Stimulated activated CD4-positive, alpha-beta T cell treated with anti-CD3 and anti-CD28 coated beads, Interleukin-2, amount 100 ng/mL, for 24 hours (primary cell): ENCODE measurements at regions not wholly inside any gene's neighbourhood (a gene's known extent, or its start where the extent isn't known, plus 50 kb on each side); places are given as distances from the start of the nearest gene placed in this dataset.
"Not testable (repeated sequence)": the region's sequence is repeated elsewhere in the genome, so short reads cannot be mapped to it uniquely, and the experiment has no call there.

ENCODE experiments used
- DNase-seq, 2 donors: peaks; one replicate each; pipeline ENCODE4 v3.0.0-alpha.2; 2020

GRCh38 chr4:145293658-145294057 lies 113.3 kb upstream of the OTUD4 start:
- DNase-seq: no peak

- DNase-seq: no peak
Measured at GRCh38 chr4:145290955-145291354, 110.6 kb upstream of the OTUD4 start.

GRCh38 chr4:145289403-145290076 lies 109.2 kb upstream of the OTUD4 start:
- DNase-seq: no peak

GRCh38 chr4:145287351-145287750 lies 107.0 kb upstream of the OTUD4 start:
- no peak for DNase-seq

- no peak for DNase-seq
Measured at GRCh38 chr4:145285928-145286327, 105.5 kb upstream of the OTUD4 start.

- no peak for DNase-seq
Measured at GRCh38 chr4:145283909-145284308, 103.5 kb upstream of the OTUD4 start.

- no peak for DNase-seq
Measured at GRCh38 chr4:145281951-145282350, 101.6 kb upstream of the OTUD4 start.

- DNase-seq: no peak
Measured at GRCh38 chr4:145281224-145281623, 100.8 kb upstream of the OTUD4 start.

- DNase-seq: no peak
Measured at GRCh38 chr4:145280541-145280940, 100.2 kb upstream of the OTUD4 start.

- DNase-seq: no peak
Measured at GRCh38 chr4:145279122-145279960, 99.0 kb upstream of the OTUD4 start.

- DNase-seq: no peak
Measured at GRCh38 chr4:145278341-145279121, 98.1 kb upstream of the OTUD4 start.

GRCh38 chr4:145277011-145277410 lies 96.6 kb upstream of the OTUD4 start:
- DNase-seq: no peak

GRCh38 chr4:145276050-145276449 lies 95.7 kb upstream of the OTUD4 start:
- DNase-seq: no peak

- DNase-seq: no peak
Measured at GRCh38 chr4:145271194-145271593, 90.8 kb upstream of the OTUD4 start.

GRCh38 chr4:145266881-145267280 lies 86.5 kb upstream of the OTUD4 start:
- no peak for DNase-seq

- no peak for DNase-seq
Measured at GRCh38 chr4:145260091-145260490, 79.7 kb upstream of the OTUD4 start.

- not testable (repeated sequence) for DNase-seq
Measured at GRCh38 chr4:145255311-145255710, 74.9 kb upstream of the OTUD4 start.

- no peak for DNase-seq
Measured at GRCh38 chr4:145252190-145252589, 71.8 kb upstream of the OTUD4 start.

GRCh38 chr4:145251391-145251790 lies 71.0 kb upstream of the OTUD4 start:
- no peak for DNase-seq

GRCh38 chr4:145248971-145249370 lies 68.6 kb upstream of the OTUD4 start:
- no peak for DNase-seq

GRCh38 chr4:145248502-145248901 lies 68.1 kb upstream of the OTUD4 start:
- no peak for DNase-seq

- DNase-seq: peak; percentile 52 to 72
Measured at GRCh38 chr4:145234091-145234706, 53.8 kb upstream of the OTUD4 start.
